DOHH2 (cell line): ENCODE measurements at regions not wholly inside any gene's neighbourhood (a gene's known extent, or its start where the extent isn't known, plus 50 kb on each side); places are given as distances from the start of the nearest gene placed in this dataset.

Experiments
- H3F3A ChIP-seq: fragments of 200-600 bp; sonication (generic), shearing (Covaris generic); 2 replicates; pipeline ENCODE4 v1.6.0; 2016; ENCODE audit warnings: antibody characterized with exemption, mild to moderate bottlenecking; ENCODE audit not compliant: control insufficient read depth, insufficient read depth
- H3K27ac ChIP-seq: fragments of 200-600 bp; sonication (generic); 2 replicates; pipeline ENCODE4 v1.5.1; 2014; ENCODE audit warnings: low read depth, mild to moderate bottlenecking, low read length, moderate library complexity
- H3K27me3 ChIP-seq: fragments of 200-600 bp; sonication (generic); 2 replicates; pipeline ENCODE4 v1.6.1; 2014; ENCODE audit warnings: mild to moderate bottlenecking, low read length, mixed read lengths; ENCODE audit not compliant: control insufficient read depth
- H3K36me3 ChIP-seq: fragments of 200-600 bp; sonication (generic); 2 replicates; pipeline ENCODE4 v1.6.1; 2014; ENCODE audit warnings: mild to moderate bottlenecking, low read length, moderate library complexity, mixed read lengths; ENCODE audit not compliant: control insufficient read depth
- H3K4me1 ChIP-seq: fragments of 200-600 bp; sonication (generic); 2 replicates; pipeline ENCODE4 v1.6.1; 2014; ENCODE audit warnings: mild to moderate bottlenecking, low read length, mixed read lengths; ENCODE audit not compliant: control insufficient read depth
- H3K4me2 ChIP-seq: fragments of 200-600 bp; sonication (generic); 2 replicates; pipeline ENCODE4 v1.6.0; 2014; ENCODE audit warnings: mild to moderate bottlenecking, low read length, moderate library complexity
- H3K4me3 ChIP-seq: fragments of 200-600 bp; sonication (generic); 2 replicates; pipeline ENCODE4 v1.5.1; 2014; ENCODE audit warnings: mild to moderate bottlenecking, low read length, mixed read lengths
- H3K79me2 ChIP-seq: fragments of 200-600 bp; sonication (generic); 2 replicates; pipeline ENCODE4 v1.6.1; 2014; ENCODE audit warnings: mild to moderate bottlenecking, low read length, mixed read lengths; ENCODE audit not compliant: control insufficient read depth
- H3K9me2 ChIP-seq: fragments of 200-600 bp; sonication (generic); replicated peaks from 2 replicates; pipeline ENCODE4 v1.6.1; 2014; ENCODE audit warnings: mild to moderate bottlenecking, low read length, mixed read lengths; ENCODE audit not compliant: control insufficient read depth
- H3K9me3 ChIP-seq: fragments of 200-600 bp; sonication (generic); 2 replicates; pipeline ENCODE4 v1.6.1; 2014; ENCODE audit warnings: antibody characterized with exemption, low read length, mixed read lengths; ENCODE audit not compliant: control insufficient read depth, insufficient read depth
- H4K20me1 ChIP-seq: fragments of 200-600 bp; sonication (generic); 2 replicates; pipeline ENCODE4 v1.6.0; 2014; ENCODE audit warnings: low read depth, mild to moderate bottlenecking, antibody characterized with exemption, low read length, moderate library complexity; ENCODE audit not compliant: control insufficient read depth, insufficient read depth
- CTCF ChIP-seq: fragments of 200-600 bp; sonication (generic); IDR thresholded peaks from one replicate; pipeline ENCODE4 v1.5.1; 2014; ENCODE audit warnings: antibody characterized with exemption, mild to moderate bottlenecking, low read depth, low read length; ENCODE audit not compliant: poor library complexity, severe bottlenecking
- EZH2phosphoT487 ChIP-seq: fragments of 200-600 bp; sonication (generic); IDR thresholded peaks from 2 replicates; pipeline ENCODE4 v1.6.1; 2017; ENCODE audit warnings: borderline replicate concordance, mild to moderate bottlenecking, antibody characterized with exemption, low read length, moderate library complexity, mixed read lengths

DNA sequence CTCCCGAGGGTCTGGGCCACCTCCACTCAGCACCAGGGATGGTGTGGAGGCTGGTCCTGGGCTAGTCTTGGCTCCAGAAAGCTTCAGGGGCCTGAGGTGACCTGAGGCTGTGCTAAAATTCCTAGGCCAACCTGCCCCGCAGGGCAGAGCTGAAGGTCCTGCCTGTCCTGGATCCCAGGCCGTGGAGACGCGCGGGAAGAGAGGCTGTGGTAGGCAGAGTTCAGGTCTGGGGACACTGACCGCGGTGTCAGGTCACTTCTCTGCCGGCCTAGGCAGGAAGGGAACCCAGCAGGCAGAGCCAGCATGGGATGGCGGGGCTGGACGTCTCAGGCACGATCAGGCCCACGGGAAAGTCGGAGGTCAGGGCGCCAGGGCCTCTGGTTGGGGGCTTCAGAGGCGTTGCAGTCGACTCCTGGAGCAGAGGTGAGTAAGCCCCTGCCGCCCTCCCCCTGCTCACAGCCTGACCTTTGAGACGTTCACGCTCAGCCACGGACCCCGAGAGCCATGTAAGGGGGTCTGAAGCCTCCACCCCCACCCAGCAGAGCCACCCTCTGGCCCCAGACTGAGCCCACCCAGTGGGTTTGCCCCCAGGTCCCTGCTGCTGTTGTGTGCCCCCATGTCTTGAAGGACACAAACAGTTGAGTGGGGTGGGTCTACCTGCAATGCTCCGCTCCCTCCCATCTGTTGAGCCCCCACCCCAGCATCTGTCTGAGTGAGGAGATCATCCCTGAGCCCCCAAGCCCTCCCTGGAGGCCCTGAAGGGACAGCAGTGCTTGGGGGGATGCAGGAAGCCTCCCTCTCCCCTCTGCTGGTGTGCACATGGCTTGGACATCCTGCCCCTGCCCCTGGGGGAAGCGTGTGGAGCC is 142.7 kb downstream of the KIF26A start:
- Histone ChIP-seq H3K4me1 (no peaks in the 10 kb centered on the region), H3K9me2 (no peaks in the 10 kb centered on the region), H4K20me1 (no peaks in the 10 kb centered on the region), H3K27ac (no peak overlapping the region), H3K4me3 (no peak overlapping the region), H3K9me3 (peaks cover 4% of the 10 kb centered on the region; the same call in 1 of the 2 replicates), H3K4me2 (no peak overlapping the region), H3F3A (no peaks in the 10 kb centered on the region), H3K36me3 (no peaks in the 10 kb centered on the region), H3K79me2 (no peaks in the 10 kb centered on the region), H3K27me3 (no peaks in the 10 kb centered on the region)
- TF ChIP-seq EZH2phosphoT487: no peak
- TF ChIP-seq CTCF: no peak

- H3K27me3 ChIP-seq: no peaks in the 10 kb centered on the region
- no peaks in the 10 kb centered on the region for H3K36me3 ChIP-seq
- no peaks in the 10 kb centered on the region for H3K9me2 ChIP-seq
- no peaks in the 10 kb centered on the region for H3F3A ChIP-seq
- H3K4me2 ChIP-seq: no peak overlapping the region
- H3K27ac ChIP-seq: no peak overlapping the region
- TF ChIP-seq EZH2phosphoT487 (no peak), CTCF (no peak)
- no peak overlapping the region for H3K4me3 ChIP-seq
- no peaks in the 10 kb centered on the region for H3K79me2 ChIP-seq
- H3K9me3 ChIP-seq: peaks cover 8% of the 10 kb centered on the region; the same call in 1 of the 2 replicates
- no peaks in the 10 kb centered on the region for H3K4me1 ChIP-seq
- H4K20me1 ChIP-seq: no peaks in the 10 kb centered on the region
Observed at GRCh38 chr14:104281768-104282301, 143.4 kb downstream of the KIF26A start.

DNA sequence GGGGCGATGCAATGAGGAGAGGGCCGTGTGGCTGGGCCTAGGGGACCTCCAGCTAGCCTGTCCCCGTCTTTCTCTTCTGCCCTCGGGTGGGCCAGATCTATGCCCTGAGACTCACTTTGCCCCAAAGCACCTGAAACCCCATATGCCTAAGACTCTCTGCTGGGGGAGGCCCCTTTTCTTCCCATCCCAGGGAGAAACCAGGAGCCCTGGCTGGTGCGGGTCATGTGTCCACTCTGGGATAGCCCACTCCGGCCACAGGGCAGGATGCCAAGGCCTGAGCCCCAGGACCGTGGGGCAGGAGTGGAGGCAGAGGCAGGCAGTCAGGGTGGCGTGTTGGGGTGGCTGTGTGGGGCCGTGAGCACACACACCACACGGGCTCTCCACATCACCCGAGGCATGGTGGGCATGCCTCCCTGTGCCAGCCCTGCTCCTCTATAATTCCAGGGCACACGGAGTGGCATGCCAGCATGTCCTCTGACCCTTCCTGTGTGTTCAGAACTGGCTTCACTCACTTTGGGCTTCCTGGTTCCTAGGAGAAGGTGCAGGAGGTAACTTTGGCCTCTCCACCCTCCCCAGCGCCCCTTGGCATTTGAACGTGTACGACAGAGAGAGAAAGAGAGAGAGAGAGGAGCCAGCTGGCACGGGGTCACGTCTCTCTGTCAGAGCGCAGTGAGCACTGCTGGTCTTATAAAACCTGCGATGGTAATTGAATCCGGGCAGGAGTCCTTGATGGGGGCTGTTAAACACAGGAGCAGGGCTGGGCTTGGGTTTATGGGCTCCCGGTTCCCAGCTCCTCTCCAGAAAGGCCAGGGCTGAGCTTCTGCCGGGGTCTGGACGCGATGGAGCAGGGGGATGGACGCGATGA is 144.2 kb downstream of the KIF26A start:
- Histone ChIP-seq H3K4me3 (no peak overlapping the region), H3K4me2 (no peak overlapping the region), H3K79me2 (no peaks in the 10 kb centered on the region), H3K9me2 (no peaks in the 10 kb centered on the region), H3K27me3 (no peaks in the 10 kb centered on the region), H3F3A (no peaks in the 10 kb centered on the region), H3K4me1 (no peaks in the 10 kb centered on the region), H3K9me3 (peaks cover 13% of the 10 kb centered on the region; the same call in 1 of the 2 replicates), H4K20me1 (no peaks in the 10 kb centered on the region), H3K27ac (no peak overlapping the region), H3K36me3 (no peaks in the 10 kb centered on the region)
- TF ChIP-seq EZH2phosphoT487 (no peak), CTCF (no peak)
